BE2C (cell line): ENCODE measurements at regions not wholly inside any gene's neighbourhood (a gene's known extent, or its start where the extent isn't known, plus 50 kb on each side); places are given as distances from the start of the nearest gene placed in this dataset.

Source experiments
- DNase-seq: peaks from one replicate; pipeline ENCODE4 v3.0.0-alpha.2; 2020
- H3K27me3 ChIP-seq: fragments of 250-450 bp; sonication (Bioruptor Pico); 2 replicates; pipeline ENCODE4 v1.5.1; 2020; ENCODE audit warnings: mild to moderate bottlenecking
- H3K36me3 ChIP-seq: fragments of 250-450 bp; sonication (Bioruptor Pico); 2 replicates; pipeline ENCODE4 v1.5.1; 2020; ENCODE audit warnings: mild to moderate bottlenecking
- H3K4me1 ChIP-seq: fragments of 250-450 bp; sonication (Bioruptor Pico); 2 replicates; pipeline ENCODE4 v1.5.1; 2020
- H3K4me3 ChIP-seq: 2 replicates; pipeline ENCODE4 v1.5.1; 2011; ENCODE audit warnings: low read depth, low read length
- H3K9me3 ChIP-seq: fragments of 250-450 bp; sonication (Bioruptor Pico); 2 replicates; pipeline ENCODE4 v1.5.1; 2020
- TF ChIP-seq, protein P1 (sequence below): IDR thresholded peaks from 2 replicates; pipeline ENCODE4 v1.5.1; 2012; ENCODE audit warnings: mild to moderate bottlenecking, low read depth, low read length

- Histone ChIP-seq H3K4me1 (peaks cover 29% of the 10 kb centered on the region), H3K4me3 (no peak overlapping the region), H3K36me3 (no peaks in the 10 kb centered on the region), H3K27me3 (no peaks in the 10 kb centered on the region), H3K9me3 (no peaks in the 10 kb centered on the region)
- TF ChIP-seq, protein P1, sequence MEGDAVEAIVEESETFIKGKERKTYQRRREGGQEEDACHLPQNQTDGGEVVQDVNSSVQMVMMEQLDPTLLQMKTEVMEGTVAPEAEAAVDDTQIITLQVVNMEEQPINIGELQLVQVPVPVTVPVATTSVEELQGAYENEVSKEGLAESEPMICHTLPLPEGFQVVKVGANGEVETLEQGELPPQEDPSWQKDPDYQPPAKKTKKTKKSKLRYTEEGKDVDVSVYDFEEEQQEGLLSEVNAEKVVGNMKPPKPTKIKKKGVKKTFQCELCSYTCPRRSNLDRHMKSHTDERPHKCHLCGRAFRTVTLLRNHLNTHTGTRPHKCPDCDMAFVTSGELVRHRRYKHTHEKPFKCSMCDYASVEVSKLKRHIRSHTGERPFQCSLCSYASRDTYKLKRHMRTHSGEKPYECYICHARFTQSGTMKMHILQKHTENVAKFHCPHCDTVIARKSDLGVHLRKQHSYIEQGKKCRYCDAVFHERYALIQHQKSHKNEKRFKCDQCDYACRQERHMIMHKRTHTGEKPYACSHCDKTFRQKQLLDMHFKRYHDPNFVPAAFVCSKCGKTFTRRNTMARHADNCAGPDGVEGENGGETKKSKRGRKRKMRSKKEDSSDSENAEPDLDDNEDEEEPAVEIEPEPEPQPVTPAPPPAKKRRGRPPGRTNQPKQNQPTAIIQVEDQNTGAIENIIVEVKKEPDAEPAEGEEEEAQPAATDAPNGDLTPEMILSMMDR: no peak
- DNase-seq: no peak
Measured at GRCh38 chr14:104435147-104436046, 144.2 kb upstream of the C14orf180 start.

DNA sequence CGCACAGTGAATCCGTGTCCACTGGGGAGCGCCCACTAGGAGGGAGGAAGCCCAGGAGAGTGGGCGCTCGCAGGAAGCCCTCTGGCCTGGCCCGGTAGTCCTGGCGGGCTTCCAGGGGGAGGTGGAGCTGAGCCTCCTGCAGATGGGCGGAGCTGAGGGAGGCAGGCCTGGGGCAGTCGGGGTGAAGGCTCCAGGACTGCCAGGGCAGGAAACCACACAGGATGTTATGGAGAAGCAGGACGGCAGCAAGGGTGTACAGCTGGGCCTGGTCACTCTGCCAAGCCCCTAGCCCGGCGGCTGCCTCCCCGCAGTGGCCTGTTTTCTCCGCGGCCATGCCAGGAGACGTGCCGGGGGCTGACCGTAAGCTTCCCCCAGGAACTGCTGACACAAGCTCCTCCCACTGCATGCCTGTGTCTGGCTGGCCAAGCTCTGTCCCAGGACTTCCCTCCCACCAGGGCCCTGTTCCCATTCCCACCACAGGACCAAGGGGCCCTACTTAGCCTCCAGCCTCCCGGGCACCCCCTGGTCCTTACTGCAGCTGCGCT lies 143.4 kb upstream of the C14orf180 start:
- Histone ChIP-seq H3K27me3 (no peaks in the 10 kb centered on the region), H3K9me3 (no peaks in the 10 kb centered on the region), H3K4me3 (peak overlapping the region; percentile 44), H3K4me1 (peaks cover 29% of the 10 kb centered on the region), H3K36me3 (no peaks in the 10 kb centered on the region)
- peak; percentile 92 for DNase-seq
- TF ChIP-seq, protein P1: 0 out of 2 replicates have a peak, but pooled peaks have one; percentile 11

DNA sequence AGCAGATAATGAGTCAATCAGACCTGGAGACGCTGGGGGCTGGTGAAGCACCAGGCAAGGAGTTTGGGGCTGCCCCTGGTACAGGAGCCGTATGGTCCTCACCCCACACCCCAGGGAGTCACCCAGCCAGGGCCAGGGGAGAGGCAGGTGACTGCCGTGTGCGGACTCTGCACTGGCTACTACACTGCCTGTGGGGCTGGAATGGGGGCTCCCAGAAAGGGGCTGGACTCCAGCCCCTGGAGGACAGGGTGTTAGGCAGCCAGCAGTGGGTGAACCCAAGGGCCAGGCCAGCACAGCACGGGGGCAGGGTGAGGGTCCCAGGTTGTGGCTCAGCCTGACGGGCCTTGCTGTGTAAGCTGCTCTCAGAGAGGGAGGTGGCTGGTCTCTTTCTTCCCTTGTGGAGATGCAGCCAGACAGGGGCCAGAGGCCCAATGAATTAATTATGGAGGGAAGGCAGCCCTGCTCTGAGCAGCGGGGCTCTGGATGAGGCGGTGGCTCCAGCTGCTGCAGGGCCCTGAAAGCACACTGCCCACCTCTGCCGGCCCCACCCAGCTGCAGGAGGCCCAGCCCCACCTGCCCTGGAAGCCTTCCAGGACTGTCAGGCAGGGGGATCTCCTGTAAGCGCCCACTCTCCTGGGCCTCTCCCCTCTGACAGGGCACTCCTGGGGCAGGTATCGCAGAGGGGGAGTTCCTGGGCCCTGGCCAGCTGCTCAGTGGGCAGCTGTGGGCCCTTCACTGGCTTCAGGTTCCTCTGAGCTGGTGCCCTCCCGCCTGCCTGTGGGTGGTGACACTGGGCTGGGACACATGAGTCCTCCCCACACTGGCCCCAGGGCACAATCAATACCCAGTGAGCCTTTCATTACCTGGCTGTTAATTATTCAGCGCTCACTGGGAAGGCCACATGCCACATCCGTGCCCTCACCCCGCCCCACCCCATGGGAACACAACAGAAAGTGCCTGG lies 142.5 kb upstream of the C14orf180 start:
- peak; percentile 63 for DNase-seq
- peaks cover 26% of the 10 kb centered on the region for H3K4me1 ChIP-seq

GRCh38 chr14:104437703-104438102 lies 141.9 kb upstream of the C14orf180 start:
- H3K27me3 ChIP-seq: no peaks in the 10 kb centered on the region
- DNase-seq: no peak
- H3K9me3 ChIP-seq: no peaks in the 10 kb centered on the region
- no peak overlapping the region for H3K4me3 ChIP-seq
- TF ChIP-seq, protein P1: no peak
- peaks cover 25% of the 10 kb centered on the region for H3K4me1 ChIP-seq
- H3K36me3 ChIP-seq: no peaks in the 10 kb centered on the region

More for the DNA sequence above, 142.5 kb upstream of the C14orf180 start:
- no peaks in the 10 kb centered on the region for H3K9me3 ChIP-seq
- TF ChIP-seq, protein P1: no peak
- no peaks in the 10 kb centered on the region for H3K36me3 ChIP-seq
- H3K27me3 ChIP-seq: no peaks in the 10 kb centered on the region
- H3K4me3 ChIP-seq: peak overlapping the region; percentile 44

DNA sequence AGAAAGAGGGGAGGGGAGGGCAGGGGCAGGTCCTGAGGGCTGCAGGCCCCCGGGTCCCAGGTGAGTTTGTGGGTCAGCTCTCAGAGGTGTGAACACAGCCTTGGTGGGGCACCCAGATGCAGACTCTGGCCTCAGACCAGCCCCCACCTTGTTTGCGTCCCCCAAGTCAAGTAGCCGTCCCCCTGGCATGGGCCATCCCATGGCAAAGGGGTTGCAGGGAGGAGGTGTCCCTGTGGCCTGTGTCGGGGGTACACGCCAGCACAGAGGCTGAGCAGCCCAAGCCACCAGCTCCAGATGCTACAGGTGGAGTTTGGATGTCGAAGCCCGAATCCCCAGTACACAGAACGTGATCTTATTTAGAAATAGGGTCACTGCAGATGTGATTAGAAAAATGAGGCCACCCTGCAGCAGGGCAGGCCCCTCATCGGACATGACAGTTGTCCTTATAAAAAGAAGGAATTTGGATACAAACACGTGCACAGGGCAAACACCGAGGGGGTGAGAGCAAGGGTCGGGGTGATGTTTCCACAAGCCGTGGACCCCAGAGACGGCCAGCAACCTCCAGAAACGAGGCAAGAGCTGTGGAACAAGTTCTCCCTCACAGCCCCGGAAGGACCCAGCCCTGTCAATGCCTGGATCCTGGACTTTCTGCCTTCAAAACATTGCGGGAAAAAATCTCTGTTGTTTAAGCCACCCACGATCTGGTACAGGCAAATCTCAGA lies 141.2 kb upstream of the C14orf180 start:
- H3K27me3 ChIP-seq: no peaks in the 10 kb centered on the region
- no peak overlapping the region for H3K4me3 ChIP-seq
- DNase-seq: no peak
- peaks cover 25% of the 10 kb centered on the region for H3K4me1 ChIP-seq
- TF ChIP-seq, protein P1: no peak
- no peaks in the 10 kb centered on the region for H3K9me3 ChIP-seq
- no peaks in the 10 kb centered on the region for H3K36me3 ChIP-seq
